NCI-H146 treated with DMSO at 0.1 percent for 48 hours (cell line): ENCODE measurements at regions not wholly inside any gene's neighbourhood (a gene's known extent, or its start where the extent isn't known, plus 50 kb on each side); places are given as distances from the start of the nearest gene placed in this dataset.
"Not testable (repeated sequence)": the region's sequence is repeated elsewhere in the genome, so short reads cannot be mapped to it uniquely, and the experiment has no call there.

ENCODE experiments used
- DNase-seq: peaks from one replicate; lab custom pipeline; 2025; ENCODE audit not compliant: unreplicated experiment; lab: John Stamatoyannopoulos, UW

DNA sequence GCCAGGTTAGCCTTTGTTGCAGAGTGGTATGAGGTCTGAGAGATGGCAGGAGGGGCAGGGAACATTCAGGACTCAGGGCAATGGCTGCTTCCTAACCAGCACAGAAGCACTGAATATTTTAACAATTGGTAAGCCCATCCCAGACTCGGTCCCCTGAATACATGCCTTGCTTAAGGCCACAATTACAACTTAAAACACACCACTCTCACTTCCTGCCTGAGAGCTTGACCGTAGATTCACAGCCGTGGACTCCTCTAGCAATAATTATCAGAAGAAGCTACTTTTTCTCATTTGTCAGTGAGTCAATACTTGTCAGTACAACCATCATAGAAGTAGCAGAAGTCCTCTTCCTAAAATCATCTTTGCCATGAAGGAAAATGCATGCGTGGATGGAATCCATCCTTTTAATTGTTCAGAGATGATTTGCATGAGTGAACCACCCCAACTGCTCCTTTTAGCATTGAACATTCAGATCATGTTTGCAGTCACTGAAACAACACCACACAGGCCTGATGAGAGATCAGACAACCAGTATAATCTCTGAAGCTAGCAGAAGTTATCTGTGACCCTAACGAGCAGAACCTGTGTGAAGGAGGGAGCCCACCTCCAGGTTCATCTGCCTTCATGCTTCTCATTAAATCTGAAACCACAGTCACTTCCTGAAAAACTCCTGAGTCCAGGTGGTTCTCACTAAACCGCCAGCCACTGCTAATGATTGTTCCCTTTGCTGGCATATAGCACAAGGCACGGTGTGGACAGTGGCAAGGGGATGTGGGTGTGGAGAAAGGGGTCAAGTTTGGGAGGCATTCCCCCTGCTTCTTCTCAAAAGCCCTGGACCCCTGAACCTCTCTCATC is 333.9 kb upstream of the CNR1 start:
- DNase-seq, result no peak

DNA sequence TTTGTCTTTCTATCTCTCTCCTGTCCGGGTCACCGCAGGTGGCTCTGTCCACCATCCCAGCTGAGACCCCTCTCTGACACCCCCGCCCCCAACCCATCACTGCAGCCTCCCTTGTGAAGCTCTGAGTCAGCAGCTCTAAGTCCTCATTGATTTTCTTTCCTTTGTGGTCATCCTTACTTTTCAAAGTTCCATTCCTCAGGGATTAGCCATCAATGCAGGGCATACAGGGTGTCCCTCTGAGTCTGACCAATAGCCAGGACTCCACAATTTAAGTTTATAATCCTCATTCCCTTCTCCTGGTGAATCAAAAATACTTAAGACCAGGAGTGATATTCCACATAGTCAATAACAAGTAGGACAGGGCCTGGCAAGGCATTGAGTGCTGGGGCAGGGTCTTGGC is 333.3 kb upstream of the CNR1 start:
- no peak for DNase-seq

DNA sequence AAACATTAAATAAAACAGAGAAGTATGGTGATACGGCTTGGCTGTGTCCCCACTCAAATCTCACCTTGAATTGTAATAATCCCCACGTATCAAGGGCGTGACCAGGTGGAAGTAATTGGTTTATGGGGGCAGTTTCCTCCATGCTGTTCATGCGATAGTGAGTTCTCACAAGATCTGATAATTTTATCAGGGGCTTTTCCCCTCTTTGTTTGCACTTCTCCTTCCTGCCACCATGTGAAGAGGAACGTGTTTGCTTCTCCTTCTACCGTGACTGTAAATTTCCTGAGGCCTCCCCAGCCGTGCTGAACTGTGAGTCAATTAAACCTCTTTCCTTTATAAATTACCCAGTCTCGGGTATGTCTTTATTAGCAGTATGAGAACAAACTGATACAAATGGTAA is 331.3 kb upstream of the CNR1 start:
- not testable (repeated sequence) for DNase-seq

DNA sequence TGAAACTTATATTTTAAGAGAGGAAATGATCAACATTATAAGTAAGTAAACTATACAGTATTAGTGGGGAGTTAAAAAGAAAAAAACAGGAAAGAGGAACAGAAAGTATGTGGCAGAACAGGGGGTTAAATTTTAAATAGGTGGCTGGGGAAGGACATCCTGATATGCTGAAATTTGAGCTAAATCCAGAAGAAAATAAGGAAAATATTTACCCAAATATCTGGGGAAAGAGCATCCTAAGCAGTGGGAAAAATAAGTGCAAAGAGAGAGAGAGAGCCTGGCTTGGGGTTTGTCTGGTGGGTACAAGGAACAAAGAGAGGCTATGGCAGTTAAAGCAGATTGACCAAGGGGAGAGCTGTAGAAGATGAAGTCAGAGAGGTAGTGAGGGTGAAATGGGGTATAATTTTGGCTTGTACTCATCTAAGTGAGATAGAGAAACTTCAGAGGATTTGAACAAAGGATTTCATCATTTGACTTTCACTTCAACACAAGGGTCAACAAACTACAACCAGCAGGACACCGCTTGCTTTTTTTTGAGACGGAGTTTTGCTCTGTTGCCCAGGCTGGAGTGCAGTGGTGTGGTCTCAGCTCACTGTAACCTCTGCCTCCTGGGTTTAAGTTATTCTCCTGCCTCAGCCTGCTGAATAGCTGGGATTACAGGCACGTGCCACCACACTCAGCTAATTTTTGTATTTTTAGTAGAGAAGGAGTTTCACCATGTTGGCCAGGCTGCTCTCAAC is 328.4 kb upstream of the CNR1 start:
- no peak for DNase-seq

DNA sequence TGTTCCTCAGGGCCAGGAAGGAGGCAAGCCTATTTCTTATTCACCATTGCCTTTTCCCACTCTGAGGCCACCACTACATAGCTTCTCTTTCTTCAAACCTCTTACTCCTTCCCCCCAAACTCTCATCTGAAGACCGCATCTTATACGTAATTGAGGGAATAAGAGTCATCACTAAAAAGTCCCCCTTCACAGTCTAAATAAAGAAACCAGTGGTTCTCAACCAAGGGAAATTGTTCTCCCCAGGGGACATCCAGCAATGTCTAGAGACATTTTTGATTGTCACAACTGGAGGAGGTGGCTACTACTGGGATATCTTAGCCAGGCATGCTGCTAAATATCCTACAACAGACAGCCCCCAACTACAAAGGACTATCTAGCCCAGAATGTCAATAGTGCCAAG is 327.6 kb upstream of the CNR1 start:
- no peak for DNase-seq

DNA sequence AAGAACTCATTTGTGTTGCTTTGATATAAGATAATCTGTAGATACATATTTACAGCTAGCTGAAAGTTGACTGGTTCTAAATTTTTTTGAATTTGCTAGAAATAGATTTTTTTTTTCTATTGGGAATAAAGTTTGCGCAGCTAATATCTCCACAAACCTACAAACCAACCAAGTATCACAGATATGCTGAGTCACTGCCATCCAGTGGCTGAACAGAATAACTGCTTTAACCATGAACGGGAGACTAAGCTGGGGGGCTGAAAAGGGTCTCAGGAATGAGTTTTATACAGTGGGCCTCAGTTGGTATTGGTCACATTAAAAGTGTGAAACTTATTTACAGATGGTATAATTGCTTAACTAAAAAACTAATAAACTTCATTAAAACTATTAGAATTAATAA is 326.7 kb upstream of the CNR1 start:
- DNase-seq, result no peak

DNA sequence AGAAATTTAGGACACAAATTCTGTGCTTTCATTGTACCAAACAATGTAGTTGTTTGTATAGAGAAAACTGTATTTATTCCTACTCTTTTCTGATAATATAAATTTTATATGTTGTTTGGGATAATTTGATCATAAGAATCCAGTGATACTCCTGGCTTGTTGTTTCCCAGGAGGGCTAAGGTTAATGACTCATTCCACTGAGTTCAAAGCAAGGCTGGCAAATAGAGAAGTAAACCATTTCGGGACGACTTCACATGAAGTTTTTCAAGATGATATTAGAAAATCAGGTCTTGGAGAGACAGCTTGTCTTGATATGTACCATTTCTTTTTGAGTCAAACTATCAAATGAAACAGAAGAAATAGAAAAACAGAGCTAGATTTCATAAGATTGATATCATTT is 326.1 kb upstream of the CNR1 start:
- no peak for DNase-seq

DNA sequence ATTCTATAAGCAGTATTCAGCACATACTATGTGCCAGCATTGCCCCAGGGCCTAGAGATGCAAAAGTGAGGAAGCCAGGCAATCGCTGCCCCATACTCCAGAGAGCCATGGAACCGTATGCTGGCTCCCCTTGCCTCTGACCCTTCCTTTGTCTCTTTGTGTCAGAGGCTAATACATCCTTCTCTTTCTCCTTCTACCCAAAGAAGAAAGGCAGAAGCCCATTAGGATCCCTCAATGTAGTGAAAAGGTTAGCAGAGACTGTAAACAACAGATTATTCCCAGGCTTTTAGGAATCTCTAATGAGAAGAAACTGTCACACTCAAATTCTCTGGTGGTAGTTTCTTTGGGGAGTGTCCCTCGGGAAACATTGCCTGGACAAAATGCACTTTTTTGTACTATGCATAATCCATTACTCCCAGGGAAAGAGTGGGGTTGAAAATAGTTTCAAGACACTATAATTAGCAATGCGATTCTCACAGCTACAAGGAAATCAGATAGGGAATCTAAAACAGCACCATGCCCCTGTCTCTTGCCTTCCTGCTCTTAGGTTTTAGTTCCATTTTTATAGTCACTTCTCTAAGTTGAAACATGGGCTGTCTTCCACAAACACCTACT is 325.2 kb upstream of the CNR1 start:
- DNase-seq, result no peak

DNA sequence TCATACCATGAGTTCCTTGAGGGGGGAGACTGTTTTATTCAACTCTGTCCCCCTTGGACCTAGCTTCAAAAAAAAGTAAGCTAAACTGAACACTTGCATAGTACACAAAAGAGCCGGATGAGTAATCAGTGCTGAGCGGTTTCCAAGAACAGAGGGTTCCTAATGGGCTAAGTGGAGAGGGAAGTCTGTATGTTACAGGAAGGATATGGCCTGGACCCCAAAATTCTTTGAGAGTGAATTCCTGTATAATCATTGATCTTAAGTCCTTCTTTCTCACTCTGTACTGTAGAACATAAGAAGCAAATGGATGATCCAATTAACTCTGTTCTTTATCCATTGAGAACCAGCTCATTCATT is 324.7 kb upstream of the CNR1 start:
- DNase-seq, result no peak

DNA sequence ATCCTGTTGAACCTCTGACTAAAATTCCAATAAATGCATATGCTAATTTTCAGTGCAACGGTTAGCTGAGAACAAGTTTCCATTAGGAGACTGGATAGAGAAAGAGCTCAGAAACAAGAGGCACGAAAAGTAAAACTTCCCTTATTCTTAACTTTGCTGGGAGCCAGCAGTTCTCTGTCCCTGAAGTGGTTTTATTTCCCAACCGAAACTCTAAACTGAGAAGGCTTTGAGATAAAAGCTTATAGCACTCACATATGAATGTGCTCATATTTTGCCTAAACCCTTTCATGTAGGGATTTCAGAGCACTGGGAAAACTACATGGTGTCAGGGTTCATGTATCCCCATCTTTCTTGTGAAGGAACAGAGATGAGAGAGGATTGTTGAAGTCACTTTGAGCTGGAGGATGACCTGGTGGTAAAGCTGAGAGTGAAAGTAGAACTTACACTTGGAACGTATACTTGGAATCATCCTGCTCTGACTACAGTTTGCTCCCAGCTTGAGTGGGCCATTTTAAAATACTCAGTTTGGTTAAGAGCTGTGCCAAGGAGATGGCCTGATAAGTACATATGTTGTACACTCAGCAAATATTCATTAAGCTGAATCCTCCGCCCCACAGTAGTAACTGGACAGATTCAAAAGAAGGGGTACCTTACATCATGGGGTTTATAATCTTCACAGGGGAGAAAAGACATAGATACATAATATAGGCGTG is 324.2 kb upstream of the CNR1 start:
- DNase-seq, result no peak

DNA sequence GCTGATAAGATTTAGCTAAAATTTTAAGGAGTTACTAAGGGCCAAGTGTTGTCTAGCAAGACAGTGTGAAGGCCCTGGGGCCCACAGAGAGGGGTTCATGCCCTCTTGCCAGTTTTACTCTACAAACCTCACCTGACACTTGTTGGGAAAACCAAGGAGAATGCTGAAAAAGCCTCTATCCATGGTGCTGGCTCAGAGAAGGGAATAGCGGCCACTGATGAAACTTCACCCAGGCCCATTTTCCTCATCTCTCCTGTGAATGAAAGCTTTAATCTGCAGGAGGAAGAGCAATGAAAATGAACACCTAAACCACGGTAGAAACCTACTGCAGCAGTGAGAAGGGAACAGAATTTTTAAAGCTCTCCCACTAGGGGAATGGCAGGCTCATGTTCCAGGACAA is 317.3 kb upstream of the CNR1 start:
- no peak for DNase-seq

DNA sequence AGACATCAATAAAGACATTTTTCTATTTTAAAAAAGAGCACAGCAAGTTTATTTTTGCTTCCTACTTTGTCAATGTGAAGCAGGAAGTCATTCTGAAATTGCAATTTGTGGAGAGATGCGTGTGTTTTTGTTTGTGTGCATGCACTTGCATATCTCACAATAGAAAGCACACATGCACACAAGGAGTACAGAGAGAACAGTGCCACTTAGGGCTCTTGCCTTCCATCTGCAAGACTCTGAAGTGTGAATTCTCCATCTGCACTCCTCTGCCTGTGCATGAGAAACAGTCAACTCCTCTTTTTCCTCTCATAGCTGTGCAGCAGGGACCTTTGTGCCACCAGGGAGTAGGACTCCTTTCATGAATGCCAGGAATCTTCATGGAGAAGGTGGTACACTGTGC is 316.3 kb upstream of the CNR1 start:
- no peak for DNase-seq

DNA sequence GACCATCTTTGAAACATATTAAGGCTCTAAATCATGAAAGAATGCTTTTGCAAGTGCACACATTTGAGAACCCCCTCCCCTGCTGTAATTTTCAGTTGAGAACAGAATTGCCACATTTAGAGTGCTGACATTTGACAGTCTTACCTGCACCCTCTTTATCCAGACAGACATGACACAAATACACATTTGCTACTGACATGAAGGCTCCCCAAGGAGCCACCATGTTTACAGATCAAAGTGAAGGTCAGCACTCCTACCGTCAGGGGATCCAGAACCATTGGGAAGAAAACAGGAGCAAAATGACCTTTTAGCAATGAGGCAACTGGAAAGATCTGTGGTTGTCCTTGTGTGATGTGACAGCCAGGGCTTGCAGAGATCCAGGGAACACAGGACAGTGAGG is 315.4 kb upstream of the CNR1 start:
- DNase-seq, result no peak

DNA sequence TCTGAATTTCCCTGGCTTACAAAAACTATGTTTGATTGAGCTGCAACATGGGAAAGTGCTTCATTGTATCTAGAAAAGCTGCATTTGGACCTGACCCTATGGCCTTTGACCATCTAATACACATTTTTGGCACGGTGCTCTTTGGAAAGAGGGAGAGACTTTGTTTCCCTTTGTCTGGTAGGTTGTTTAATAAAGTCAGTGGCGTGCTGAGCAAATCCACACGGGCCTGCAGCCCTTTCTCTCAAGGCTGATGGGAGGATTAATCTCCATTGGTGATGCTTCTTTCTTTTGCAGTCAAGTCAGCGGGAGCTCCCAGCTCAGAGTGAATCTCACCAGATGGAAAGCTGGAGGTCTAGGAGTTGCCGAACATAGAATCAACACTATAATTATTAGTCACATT is 314.7 kb upstream of the CNR1 start:
- DNase-seq, result no peak

DNA sequence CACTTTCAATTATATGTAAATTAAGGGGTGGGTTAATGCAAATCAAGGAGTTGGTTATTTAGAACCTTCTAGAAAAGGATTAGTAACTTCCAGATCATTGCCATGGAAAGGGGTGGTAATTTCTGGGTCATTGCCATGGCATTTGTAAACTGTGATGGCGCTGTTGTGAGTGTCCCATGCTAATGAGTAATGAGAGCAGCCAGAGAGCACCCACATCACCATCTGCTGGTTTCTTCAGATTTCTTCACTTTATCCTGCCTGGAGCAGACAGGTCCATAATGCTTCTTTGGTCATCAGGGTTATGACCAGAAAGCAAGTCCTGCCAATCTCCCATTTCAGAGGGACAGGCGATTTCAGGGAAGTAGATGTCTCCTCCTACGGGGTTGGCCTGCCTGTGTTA is 311.3 kb upstream of the CNR1 start:
- DNase-seq, result no peak

DNA sequence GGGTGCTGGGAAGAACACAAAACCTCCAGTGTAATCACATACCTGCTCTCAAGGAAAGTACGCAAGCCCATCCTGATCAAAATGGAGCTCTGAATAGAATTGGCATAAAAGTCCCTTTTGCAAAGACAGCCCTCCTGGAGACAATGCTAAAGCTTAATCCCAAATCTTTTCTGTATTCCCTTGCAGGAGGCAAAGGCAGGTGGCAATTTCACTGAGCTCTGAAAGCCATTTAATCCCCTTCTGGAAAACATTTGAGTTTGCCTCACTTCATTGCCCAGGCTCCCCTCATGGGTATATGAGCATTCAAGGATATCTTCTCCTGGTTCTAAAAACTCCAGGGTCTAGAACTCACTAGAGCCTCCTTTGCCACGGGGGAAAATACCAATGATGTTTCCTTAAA is 310.2 kb upstream of the CNR1 start:
- no peak for DNase-seq

DNA sequence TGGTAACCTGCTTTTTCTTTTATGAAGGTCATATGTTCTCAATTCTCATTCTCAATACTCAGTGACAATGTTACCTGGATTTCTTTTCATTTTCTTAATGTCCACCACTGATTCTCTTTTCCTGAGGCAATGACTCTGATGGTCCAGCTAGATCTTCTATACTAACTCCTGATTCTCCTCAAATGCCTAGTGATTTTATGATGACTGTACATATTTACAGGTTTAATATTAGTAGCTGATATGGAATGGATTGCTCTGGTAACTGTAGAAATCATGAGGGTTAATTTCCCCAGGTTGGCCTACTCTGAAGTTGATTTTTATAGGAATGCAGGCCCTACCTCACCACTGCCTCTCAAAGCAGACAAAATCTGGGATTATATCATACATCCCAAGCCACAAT is 308.6 kb upstream of the CNR1 start:
- no peak for DNase-seq

DNA sequence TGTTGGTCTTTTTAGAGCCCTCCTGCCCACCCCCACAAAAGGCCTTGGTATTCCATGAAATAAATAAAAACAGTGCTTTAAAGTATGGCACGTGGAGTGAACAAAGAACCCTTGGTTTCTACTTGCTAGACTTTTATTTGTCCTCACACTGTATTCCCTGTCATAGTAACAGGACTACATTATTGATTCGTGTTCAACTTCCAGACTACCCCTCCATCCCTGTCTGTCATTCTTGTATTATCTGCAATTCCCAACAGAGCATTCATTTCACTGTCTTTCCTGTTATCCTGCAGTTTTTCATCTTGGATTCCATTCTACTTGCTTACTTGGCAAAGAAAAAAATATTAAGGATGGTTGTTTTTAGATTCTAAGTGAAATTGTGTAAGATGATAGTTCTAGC is 307.4 kb upstream of the CNR1 start:
- DNase-seq, result no peak

DNA sequence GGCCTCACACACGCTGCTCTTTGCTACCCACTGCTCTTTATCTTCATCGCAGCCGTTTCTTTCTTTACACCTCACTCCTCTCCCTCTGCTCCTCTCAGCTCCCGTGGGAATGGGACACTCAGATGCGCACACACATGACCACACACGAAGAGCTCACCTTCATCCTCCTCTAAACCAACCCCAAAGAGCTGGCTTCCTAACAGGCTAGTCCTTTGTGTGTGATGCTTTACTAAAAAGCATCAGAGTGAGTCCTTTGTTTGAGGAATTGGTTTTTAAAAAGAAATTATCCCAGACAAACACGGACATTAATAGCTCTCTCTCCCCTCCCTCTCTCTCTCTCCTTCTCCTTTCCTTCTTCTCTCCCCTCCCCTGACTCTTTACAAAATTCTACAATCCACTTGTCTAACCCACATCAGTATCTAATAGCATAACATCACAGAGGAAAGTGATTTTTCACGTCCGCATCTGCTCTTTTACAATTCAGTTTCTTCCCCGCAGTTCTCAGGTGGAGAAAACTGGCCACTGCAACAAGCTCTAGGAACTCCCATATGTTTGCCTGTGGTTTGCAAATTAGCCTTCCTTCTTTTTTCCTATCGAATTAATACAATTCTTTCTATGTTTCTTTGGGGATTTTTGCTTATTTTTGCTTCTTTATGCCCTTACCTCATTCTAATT is 306.8 kb upstream of the CNR1 start:
- DNase-seq, result no peak

DNA sequence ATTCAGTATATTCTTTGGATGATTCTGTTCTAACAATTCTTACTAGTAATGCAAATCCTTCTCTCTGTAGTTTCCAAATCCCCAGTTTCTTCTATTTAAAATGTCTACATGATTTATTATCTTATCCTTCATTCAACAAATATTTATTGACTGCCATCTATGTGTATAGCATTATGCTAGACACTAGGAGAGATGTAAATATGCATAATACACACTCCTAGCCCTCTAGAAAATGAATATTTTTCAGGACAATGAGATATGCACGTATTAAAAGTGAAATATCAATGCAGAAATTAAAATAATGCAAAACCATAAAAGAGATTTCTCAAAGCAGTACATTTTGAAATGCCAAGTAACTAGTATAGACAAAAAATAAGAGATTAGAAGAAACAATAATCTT is 293.5 kb upstream of the CNR1 start:
- DNase-seq, result no peak

DNA sequence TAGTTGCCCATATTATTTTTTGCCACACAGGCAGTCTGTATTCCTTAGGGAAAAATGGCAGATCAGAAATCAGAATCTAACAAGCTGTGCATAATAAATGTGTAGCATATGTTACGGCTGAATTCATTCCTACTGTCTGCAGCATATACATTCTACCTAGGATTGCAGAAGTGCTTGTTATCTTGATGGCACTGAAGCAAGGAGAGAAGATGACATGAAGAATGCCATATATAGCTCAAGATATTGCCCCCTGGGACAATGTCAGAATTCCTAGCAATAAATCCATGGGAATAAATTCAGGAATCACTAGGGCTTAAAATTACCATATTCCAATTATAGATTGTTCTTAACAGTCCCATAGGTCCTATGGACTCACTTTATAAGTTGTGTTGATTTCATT is 293.0 kb upstream of the CNR1 start:
- no peak for DNase-seq
